PC-3 (cell line): ENCODE measurements at regions not wholly inside any gene's neighbourhood (a gene's known extent, or its start where the extent isn't known, plus 50 kb on each side); places are given as distances from the start of the nearest gene placed in this dataset.

Experiments
- ATAC-seq: fragments of 200-7000 bp; cut with Tn5 transposase; 2 replicates; pipeline ENCODE4 v1.9.1; 2020; ENCODE audit warnings: mild to moderate bottlenecking, moderate library complexity
- BruUV-seq: library from RNA; stranded (reverse); fragments of 400-500 nt; replicated peaks from 2 replicates; lab custom pipeline; 2021; lab: Mats Ljungman, UMichigan
- CTCF ChIA-PET: fragments of 300-600 bp; sonication (Branson Sonifier 250); formaldehyde crosslinking; loops from one replicate; lab custom pipeline; 2022; ENCODE audit warnings: antibody characterized with exemption; lab: Charles Lee
- POLR2A ChIA-PET: fragments of 300-600 bp; sonication (Branson Sonifier 250); formaldehyde crosslinking; loops from one replicate; lab custom pipeline; 2022; ENCODE audit warnings: antibody characterized with exemption; ENCODE audit not compliant: unreplicated experiment; lab: Charles Lee
- DNase-seq: peaks from one replicate; pipeline ENCODE4 v3.0.0-alpha.2; 2015
- H2AFZ ChIP-seq: fragments of 300-600 bp; sonication (generic); 2 replicates; pipeline ENCODE4 v1.6.0; 2016; ENCODE audit warnings: antibody characterized with exemption, low read length
- H3F3A ChIP-seq: fragments of 300-600 bp; sonication (generic); one replicate; pipeline ENCODE4 v1.6.0; 2017; ENCODE audit warnings: antibody characterized with exemption, low read length, control low read depth, mild to moderate bottlenecking; ENCODE audit not compliant: unreplicated experiment
- H3K27ac ChIP-seq: fragments of 300-600 bp; sonication (generic); 2 replicates; pipeline ENCODE4 v1.5.1; 2016; ENCODE audit warnings: mild to moderate bottlenecking, low read length
- H3K27me3 ChIP-seq: fragments of 300-600 bp; sonication (generic); 2 replicates; pipeline ENCODE4 v1.6.1; 2016; ENCODE audit warnings: low read length, mixed read lengths
- H3K36me3 ChIP-seq: fragments of 300-600 bp; sonication (generic); 2 replicates; pipeline ENCODE4 v1.6.1; 2016; ENCODE audit warnings: low read depth, mixed run types, low read length, mixed read lengths
- H3K4me1 ChIP-seq: fragments of 300-600 bp; sonication (generic); 2 replicates; pipeline ENCODE4 v1.5.1; 2016; ENCODE audit warnings: low read length; ENCODE audit not compliant: insufficient read depth
- H3K4me2 ChIP-seq: fragments of 300-600 bp; sonication (generic); 2 replicates; pipeline ENCODE4 v1.6.0; 2016; ENCODE audit warnings: low read length
- H3K4me3 ChIP-seq: fragments of 300-600 bp; sonication (generic); 2 replicates; pipeline ENCODE4 v1.5.1; 2016; ENCODE audit warnings: mild to moderate bottlenecking, low read length, mixed read lengths
- H3K79me2 ChIP-seq: fragments of 300-600 bp; sonication (generic); 2 replicates; pipeline ENCODE4 v1.6.1; 2017; ENCODE audit warnings: low read length, mixed read lengths
- H3K9ac ChIP-seq: fragments of 300-600 bp; sonication (generic); 2 replicates; pipeline ENCODE4 v1.6.0; 2016; ENCODE audit warnings: mild to moderate bottlenecking, low read length
- H3K9me2 ChIP-seq: fragments of 300-600 bp; sonication (generic); replicated peaks from 2 replicates; pipeline ENCODE4 v1.6.1; 2016; ENCODE audit warnings: mixed run types, low read length, mixed read lengths
- H3K9me3 ChIP-seq: fragments of 300-600 bp; sonication (generic); 2 replicates; pipeline ENCODE4 v1.6.1; 2016; ENCODE audit warnings: low read length, mixed read lengths
- H4K20me1 ChIP-seq: fragments of 300-600 bp; sonication (generic); 2 replicates; pipeline ENCODE4 v1.6.1; 2016; ENCODE audit warnings: low read length, mixed read lengths
- EZH2 ChIP-seq: fragments of 300-600 bp; sonication (generic); IDR thresholded peaks from one replicate; pipeline ENCODE4 v1.6.1; 2017; ENCODE audit warnings: antibody characterized with exemption, mild to moderate bottlenecking, low read length; ENCODE audit not compliant: unreplicated experiment
- EZH2phosphoT487 ChIP-seq: fragments of 300-600 bp; sonication (generic); IDR thresholded peaks from 2 replicates; pipeline ENCODE4 v1.6.1; 2018; ENCODE audit warnings: mild to moderate bottlenecking, antibody characterized with exemption, low read length, borderline replicate concordance
- intact Hi-C: fragments of 100-400 bp; cut with micrococcal nuclease; formaldehyde crosslinking; loops from 2 replicates; pipeline ENCODE4 v1.9.0; 2023
- TF ChIP-seq, protein P1 (sequence below): fragments of 300-600 bp; sonication (generic); conservative IDR thresholded peaks from 2 replicates; pipeline ENCODE4 v1.5.1; 2017; ENCODE audit warnings: antibody characterized with exemption, low read depth, mild to moderate bottlenecking, low read length

DNA sequence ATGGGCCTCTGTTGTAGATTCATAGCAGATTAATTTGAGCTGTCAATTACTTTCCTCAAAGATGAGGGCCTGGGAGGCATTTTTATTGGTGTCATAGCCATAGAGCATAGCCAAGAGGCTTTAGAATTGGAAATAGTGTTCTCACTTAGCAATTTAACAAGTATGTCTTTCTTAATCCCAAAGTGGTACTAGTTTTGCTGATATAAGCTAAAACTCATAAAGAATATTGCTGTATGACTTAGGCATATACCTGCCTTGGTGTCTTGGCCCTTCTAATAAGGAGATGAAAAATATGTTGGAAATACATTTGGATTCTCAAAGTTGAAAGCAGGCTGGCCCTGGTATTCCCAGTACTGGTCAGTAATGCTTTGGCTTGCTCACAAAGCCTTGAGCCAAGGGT, 221.5 kb upstream of the CXCL13 start:
- no TSS peak for BruUV-seq
- Histone ChIP-seq H4K20me1 (no peaks in the 10 kb centered on the region), H3K27ac (no peak overlapping the region), H3K4me2 (no peak overlapping the region), H2AFZ (no peak overlapping the region), H3K36me3 (no peaks in the 10 kb centered on the region), H3K79me2 (no peaks in the 10 kb centered on the region), H3K4me1 (no peaks in the 10 kb centered on the region), H3K9me2 (no peaks in the 10 kb centered on the region), H3K4me3 (no peak overlapping the region), H3K27me3 (peaks cover 19% of the 10 kb centered on the region), H3K9me3 (no peaks in the 10 kb centered on the region), H3F3A (no peaks in the 10 kb centered on the region), H3K9ac (no peak overlapping the region)
- TF ChIP-seq EZH2 (no peak), EZH2phosphoT487 (no peak)
- TF ChIP-seq, protein P1, sequence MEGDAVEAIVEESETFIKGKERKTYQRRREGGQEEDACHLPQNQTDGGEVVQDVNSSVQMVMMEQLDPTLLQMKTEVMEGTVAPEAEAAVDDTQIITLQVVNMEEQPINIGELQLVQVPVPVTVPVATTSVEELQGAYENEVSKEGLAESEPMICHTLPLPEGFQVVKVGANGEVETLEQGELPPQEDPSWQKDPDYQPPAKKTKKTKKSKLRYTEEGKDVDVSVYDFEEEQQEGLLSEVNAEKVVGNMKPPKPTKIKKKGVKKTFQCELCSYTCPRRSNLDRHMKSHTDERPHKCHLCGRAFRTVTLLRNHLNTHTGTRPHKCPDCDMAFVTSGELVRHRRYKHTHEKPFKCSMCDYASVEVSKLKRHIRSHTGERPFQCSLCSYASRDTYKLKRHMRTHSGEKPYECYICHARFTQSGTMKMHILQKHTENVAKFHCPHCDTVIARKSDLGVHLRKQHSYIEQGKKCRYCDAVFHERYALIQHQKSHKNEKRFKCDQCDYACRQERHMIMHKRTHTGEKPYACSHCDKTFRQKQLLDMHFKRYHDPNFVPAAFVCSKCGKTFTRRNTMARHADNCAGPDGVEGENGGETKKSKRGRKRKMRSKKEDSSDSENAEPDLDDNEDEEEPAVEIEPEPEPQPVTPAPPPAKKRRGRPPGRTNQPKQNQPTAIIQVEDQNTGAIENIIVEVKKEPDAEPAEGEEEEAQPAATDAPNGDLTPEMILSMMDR: no peak
- intact Hi-C loops: no loop called here
- POLR2A ChIA-PET: no interaction called here
- ATAC-seq (no peak), DNase-seq (no peak)
- CTCF ChIA-PET: no interaction called here

DNA sequence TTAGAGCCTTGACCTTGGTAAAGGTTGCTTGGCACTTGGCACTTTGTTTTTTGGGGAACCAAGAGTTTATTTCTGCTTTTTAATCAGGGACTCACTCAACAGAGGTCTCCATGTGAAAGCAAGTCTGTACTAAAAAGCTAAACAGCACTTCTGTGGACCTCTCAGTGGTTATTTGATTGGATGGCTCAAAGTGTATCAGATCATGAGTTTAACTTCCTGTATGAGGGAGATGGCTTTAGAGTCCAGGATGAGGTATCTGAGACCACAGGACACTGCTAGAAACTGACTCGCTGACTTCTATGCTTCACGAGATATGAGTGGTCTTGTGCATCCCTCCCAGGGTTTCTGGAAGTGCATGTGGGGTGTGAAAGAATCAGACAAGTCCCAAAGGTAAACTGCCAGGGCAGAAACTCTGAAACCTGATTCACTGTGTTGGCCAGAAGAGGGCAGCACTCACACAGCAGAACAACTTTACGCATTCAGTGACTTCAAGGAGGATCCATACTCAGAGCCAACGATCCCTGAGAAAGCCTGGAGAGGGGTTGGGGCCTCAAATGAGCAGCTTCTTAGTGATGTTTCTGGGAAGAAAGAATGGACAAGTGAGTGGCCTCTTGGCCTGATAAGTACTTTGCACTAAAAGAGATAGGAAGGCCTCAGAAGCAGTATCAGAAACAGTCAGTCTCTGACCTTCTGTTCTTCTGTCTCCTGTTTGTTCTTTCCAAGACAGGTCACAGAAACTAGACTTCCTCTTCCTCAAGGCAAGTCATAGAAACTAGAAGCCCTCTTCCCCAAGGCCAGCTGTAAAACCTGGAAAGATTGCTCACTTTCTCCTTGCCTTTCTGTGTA, 220.3 kb upstream of the CXCL13 start:
- Histone ChIP-seq H3K9ac (no peak overlapping the region), H3F3A (no peaks in the 10 kb centered on the region), H4K20me1 (no peaks in the 10 kb centered on the region), H3K4me2 (no peak overlapping the region), H3K4me1 (no peaks in the 10 kb centered on the region), H3K4me3 (no peak overlapping the region), H3K27me3 (peaks cover 23% of the 10 kb centered on the region), H3K36me3 (no peaks in the 10 kb centered on the region), H2AFZ (no peak overlapping the region), H3K9me2 (no peaks in the 10 kb centered on the region), H3K27ac (no peak overlapping the region), H3K9me3 (no peaks in the 10 kb centered on the region), H3K79me2 (no peaks in the 10 kb centered on the region)
- POLR2A ChIA-PET: no interaction called here
- TF ChIP-seq, protein P1: peak; percentile 70
- no peak for TF ChIP-seq EZH2
- ATAC-seq (peak; percentile 73), DNase-seq (peak; percentile 61)
- BruUV-seq: no TSS peak
- CTCF ChIA-PET: no interaction called here
- intact Hi-C loops: loop anchor here (1.0 kb wide), 5 partner anchors 33 to 313 kb away; no protein-coding TSS in a partner anchor

DNA sequence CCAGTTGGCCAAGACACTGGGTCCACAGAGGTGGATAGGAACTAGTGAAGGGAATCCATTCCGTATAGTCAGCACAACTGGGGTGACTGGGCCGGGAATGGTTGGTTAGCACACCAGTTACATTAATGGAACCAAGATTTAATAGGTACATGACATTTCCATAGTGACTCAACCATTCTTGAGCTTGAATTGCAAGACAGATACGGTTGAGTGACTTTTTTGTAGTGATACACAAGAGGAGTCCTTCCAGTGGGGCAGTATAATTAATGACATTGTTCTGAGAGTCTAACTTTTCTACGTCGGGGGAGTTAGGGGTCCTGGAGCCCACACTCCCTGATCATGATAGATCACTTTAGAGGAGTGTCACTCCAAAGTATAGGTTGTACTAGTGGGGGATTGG, 211.6 kb upstream of the CXCL13 start:
- H3K27me3 ChIP-seq: peaks cover 20% of the 10 kb centered on the region; the same call in 1 of the 2 replicates
- DNase-seq (no peak), ATAC-seq (no peak)
- H3K9me3 ChIP-seq: no peaks in the 10 kb centered on the region
- H3K36me3 ChIP-seq: no peaks in the 10 kb centered on the region
- H3K9ac ChIP-seq: no peak overlapping the region
- H4K20me1 ChIP-seq: no peaks in the 10 kb centered on the region
- H3K4me1 ChIP-seq: no peaks in the 10 kb centered on the region
- no peak overlapping the region for H3K27ac ChIP-seq
- H3K79me2 ChIP-seq: no peaks in the 10 kb centered on the region
- H3K9me2 ChIP-seq: no peaks in the 10 kb centered on the region
- intact Hi-C loops: no loop called here
- no peak overlapping the region for H2AFZ ChIP-seq
- no peak overlapping the region for H3K4me2 ChIP-seq
- H3F3A ChIP-seq: no peaks in the 10 kb centered on the region
- H3K4me3 ChIP-seq: no peak overlapping the region
- no TSS peak for BruUV-seq
- TF ChIP-seq EZH2: no peak
- POLR2A ChIA-PET: no interaction called here
- CTCF ChIA-PET: no interaction called here
